MCF 10A (cell line): ENCODE measurements at regions not wholly inside any gene's neighbourhood (a gene's known extent, or its start where the extent isn't known, plus 50 kb on each side); places are given as distances from the start of the nearest gene placed in this dataset.

Experiments
- BruUV-seq: library from RNA; stranded (reverse); fragments of 400-500 nt; replicated peaks from 2 replicates; lab custom pipeline; 2021; lab: Mats Ljungman, UMichigan
- CTCF ChIA-PET: fragments of 300-600 bp; sonication (Branson Sonifier 250); formaldehyde crosslinking; extraction: SDS; loops from one replicate; lab custom pipeline; 2021; ENCODE audit warnings: antibody characterized with exemption, inconsistent platforms; lab: Yijun Ruan, JAX
- POLR2A ChIA-PET: fragments of 300-600, 350-650 bp; sonication (Branson Sonifier 250); formaldehyde crosslinking; extraction: SDS; loops from one replicate; lab custom pipeline; 2020; ENCODE audit warnings: antibody characterized with exemption, inconsistent platforms; lab: Yijun Ruan, JAX
- DNase-seq: peaks from one replicate; pipeline ENCODE4 v3.0.0-alpha.2; 2018; ENCODE audit not compliant: unreplicated experiment
- H3K27ac Mint-ChIP-seq: one replicate; pipeline ENCODE4 v1.8.0; 2022; ENCODE audit warnings: mild to moderate bottlenecking, low read depth, mixed read lengths; ENCODE audit not compliant: unreplicated experiment
- H3K27me3 Mint-ChIP-seq: one replicate; pipeline ENCODE4 v1.8.0; 2022; ENCODE audit warnings: mixed read lengths; ENCODE audit not compliant: insufficient read depth, unreplicated experiment
- H3K36me3 Mint-ChIP-seq: one replicate; pipeline ENCODE4 v1.8.0; 2022; ENCODE audit warnings: mild to moderate bottlenecking, moderate library complexity, mixed read lengths; ENCODE audit not compliant: insufficient read depth, unreplicated experiment
- H3K4me1 Mint-ChIP-seq: one replicate; pipeline ENCODE4 v1.8.0; 2022; ENCODE audit warnings: mixed read lengths; ENCODE audit not compliant: insufficient read depth, unreplicated experiment
- H3K4me3 Mint-ChIP-seq: one replicate; pipeline ENCODE4 v1.8.0; 2022; ENCODE audit warnings: mild to moderate bottlenecking, moderate library complexity, mixed read lengths; ENCODE audit not compliant: unreplicated experiment
- H3K9me3 Mint-ChIP-seq: one replicate; pipeline ENCODE4 v1.8.0; 2022; ENCODE audit warnings: mixed read lengths; ENCODE audit not compliant: unreplicated experiment
- intact Hi-C: fragments of 100-400 bp; cut with micrococcal nuclease; formaldehyde crosslinking; loops from 2 replicates; pipeline ENCODE4 v1.14.1; 2022
- TF ChIP-seq, protein P1 (sequence below): fragments of 200-600 bp; IDR thresholded peaks from one replicate; pipeline ENCODE4 v1.8.0; 2022; ENCODE audit warnings: antibody characterized with exemption, mild to moderate bottlenecking; ENCODE audit not compliant: unreplicated experiment

- no TSS peak for BruUV-seq
- no peak for DNase-seq
- Mint-ChIP-seq H3K4me1 (no peaks in the 10 kb centered on the region), H3K9me3 (no peaks in the 10 kb centered on the region), H3K4me3 (no peak overlapping the region), H3K27me3 (peaks cover 15% of the 10 kb centered on the region), H3K27ac (no peak overlapping the region), H3K36me3 (peaks cover 7% of the 10 kb centered on the region)
- CTCF ChIA-PET, result interaction anchor here (1.1 kb wide), 1 partner anchor 8 kb away, joined by 6 read pairs; no protein-coding TSS in a partner anchor
- TF ChIP-seq, protein P1, sequence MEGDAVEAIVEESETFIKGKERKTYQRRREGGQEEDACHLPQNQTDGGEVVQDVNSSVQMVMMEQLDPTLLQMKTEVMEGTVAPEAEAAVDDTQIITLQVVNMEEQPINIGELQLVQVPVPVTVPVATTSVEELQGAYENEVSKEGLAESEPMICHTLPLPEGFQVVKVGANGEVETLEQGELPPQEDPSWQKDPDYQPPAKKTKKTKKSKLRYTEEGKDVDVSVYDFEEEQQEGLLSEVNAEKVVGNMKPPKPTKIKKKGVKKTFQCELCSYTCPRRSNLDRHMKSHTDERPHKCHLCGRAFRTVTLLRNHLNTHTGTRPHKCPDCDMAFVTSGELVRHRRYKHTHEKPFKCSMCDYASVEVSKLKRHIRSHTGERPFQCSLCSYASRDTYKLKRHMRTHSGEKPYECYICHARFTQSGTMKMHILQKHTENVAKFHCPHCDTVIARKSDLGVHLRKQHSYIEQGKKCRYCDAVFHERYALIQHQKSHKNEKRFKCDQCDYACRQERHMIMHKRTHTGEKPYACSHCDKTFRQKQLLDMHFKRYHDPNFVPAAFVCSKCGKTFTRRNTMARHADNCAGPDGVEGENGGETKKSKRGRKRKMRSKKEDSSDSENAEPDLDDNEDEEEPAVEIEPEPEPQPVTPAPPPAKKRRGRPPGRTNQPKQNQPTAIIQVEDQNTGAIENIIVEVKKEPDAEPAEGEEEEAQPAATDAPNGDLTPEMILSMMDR, result no peak
- intact Hi-C loops, result no loop called here
- POLR2A ChIA-PET, result no interaction called here
These were observed 72.4 kb downstream of the MRM1 start for GRCh38 chr17:36673637-36674277.

GRCh38 chr17:36674278-36674650, 72.9 kb downstream of the MRM1 start:
- no peak overlapping the region for H3K27ac Mint-ChIP-seq
- TF ChIP-seq, protein P1, result no peak
- no peaks in the 10 kb centered on the region for H3K4me1 Mint-ChIP-seq
- H3K27me3 Mint-ChIP-seq, result peaks cover 20% of the 10 kb centered on the region
- peaks cover 7% of the 10 kb centered on the region for H3K36me3 Mint-ChIP-seq
- POLR2A ChIA-PET, result no interaction called here
- no peak overlapping the region for H3K4me3 Mint-ChIP-seq
- H3K9me3 Mint-ChIP-seq, result no peaks in the 10 kb centered on the region
- intact Hi-C loops, result no loop called here
- CTCF ChIA-PET, result interaction anchor here (1.1 kb wide), 1 partner anchor 9 kb away, joined by 6 read pairs; no protein-coding TSS in a partner anchor
- no TSS peak for BruUV-seq
- no peak for DNase-seq

GRCh38 chr17:36675250-36675649, 73.9 kb downstream of the MRM1 start:
- CTCF ChIA-PET, result interaction anchor here (0.6 to 1.1 kb wide), 2 partner anchors 10 to 75 kb away, joined by 3 to 6 read pairs; no protein-coding TSS in a partner anchor
- peaks cover 30% of the 10 kb centered on the region for H3K27me3 Mint-ChIP-seq
- TF ChIP-seq, protein P1, result no peak
- H3K36me3 Mint-ChIP-seq, result peaks cover 7% of the 10 kb centered on the region
- intact Hi-C loops, result no loop called here
- no peak overlapping the region for H3K27ac Mint-ChIP-seq
- POLR2A ChIA-PET, result no interaction called here
- no peaks in the 10 kb centered on the region for H3K9me3 Mint-ChIP-seq
- no peak for DNase-seq
- H3K4me1 Mint-ChIP-seq, result no peaks in the 10 kb centered on the region
- BruUV-seq, result no TSS peak
- no peak overlapping the region for H3K4me3 Mint-ChIP-seq

- Mint-ChIP-seq H3K4me1 (no peaks in the 10 kb centered on the region), H3K9me3 (no peaks in the 10 kb centered on the region), H3K4me3 (no peak overlapping the region), H3K36me3 (peaks cover 7% of the 10 kb centered on the region), H3K27me3 (peaks cover 36% of the 10 kb centered on the region), H3K27ac (no peak overlapping the region)
- TF ChIP-seq, protein P1, result no peak
- no peak for DNase-seq
- no TSS peak for BruUV-seq
- ChIA-PET POLR2A (no interaction called here), CTCF (no interaction called here)
- intact Hi-C loops, result no loop called here
These were observed 74.4 kb downstream of the MRM1 start for GRCh38 chr17:36675786-36676185.
